Keratinocyte (primary cell): ENCODE measurements at regions not wholly inside any gene's neighbourhood (a gene's known extent, or its start where the extent isn't known, plus 50 kb on each side); places are given as distances from the start of the nearest gene placed in this dataset.
A peak's percentile ranks its signal among the peaks of the same experiment; 100 is the strongest.

Experiments used
- DNase-seq: peaks from one replicate; pipeline ENCODE4 v3.0.0-alpha.2; 2011; ENCODE audit warnings: low read depth, missing footprints, low spot score
- FAIRE-seq: peaks from 2 replicates; lab custom pipeline; 2011; peaks lifted over from hg19 to GRCh38; lab: Jason Lieb, UNC
- H2AFZ ChIP-seq: 2 replicates; pipeline ENCODE4 v1.6.0; 2012; ENCODE audit warnings: low read length, control low read depth, inconsistent platforms; ENCODE audit not compliant: control insufficient read depth
- H3K27ac ChIP-seq: 2 replicates; pipeline ENCODE4 v1.5.1; 2011; ENCODE audit warnings: low read length; ENCODE audit not compliant: control insufficient read depth, insufficient read depth
- H3K27me3 ChIP-seq: 3 replicates; pipeline ENCODE4 v1.6.0; 2011; ENCODE audit warnings: low read length; ENCODE audit not compliant: control insufficient read depth, insufficient read depth; ENCODE audit errors: extremely low read depth
- H3K36me3 ChIP-seq, 2 experiments: 2 replicates in 1 of 2; 3 replicates in 1 of 2; pipeline ENCODE4 v1.5.1; 2011; ENCODE audit warnings: low read length in 2 of 2, mild to moderate bottlenecking in 1 of 2; ENCODE audit not compliant: control insufficient read depth in 2 of 2, insufficient read depth in 2 of 2; ENCODE audit errors: extremely low read depth in 1 of 2
- H3K4me1 ChIP-seq: 3 replicates; pipeline ENCODE4 v1.5.1; 2011; ENCODE audit warnings: low read length; ENCODE audit not compliant: control insufficient read depth, insufficient read depth; ENCODE audit errors: extremely low read depth
- H3K4me2 ChIP-seq: 3 replicates; pipeline ENCODE4 v1.6.0; 2011; ENCODE audit warnings: low read depth, low read length; ENCODE audit not compliant: control insufficient read depth, insufficient read depth; ENCODE audit errors: extremely low read depth
- H3K4me3 ChIP-seq, 3 experiments: fragments of 200-600 bp in 1 of 3; sonication (generic) in 1 of 3; 2 replicates in 2 of 3; 3 replicates in 1 of 3; pipeline ENCODE4 v1.5.1; 2011 to 2016; ENCODE audit warnings: low read length in 3 of 3, mild to moderate bottlenecking in 3 of 3, control low read depth in 2 of 3, inconsistent platforms in 1 of 3, low read depth in 1 of 3, mixed read lengths in 1 of 3, mixed run types in 1 of 3, moderate library complexity in 1 of 3; ENCODE audit not compliant: control insufficient read depth in 2 of 3, insufficient read depth in 2 of 3; ENCODE audit errors: extremely low read depth in 1 of 3
- H3K79me2 ChIP-seq: 2 replicates; pipeline ENCODE4 v1.6.0; 2012; ENCODE audit warnings: low read length; ENCODE audit not compliant: control insufficient read depth, insufficient read depth
- H3K9ac ChIP-seq: 3 replicates; pipeline ENCODE4 v1.6.0; 2011; ENCODE audit warnings: low read length; ENCODE audit not compliant: control insufficient read depth, insufficient read depth; ENCODE audit errors: extremely low read depth
- H3K9me1 ChIP-seq: 3 replicates; pipeline ENCODE4 v1.6.0; 2011; ENCODE audit warnings: low read length; ENCODE audit not compliant: control insufficient read depth, insufficient read depth; ENCODE audit errors: extremely low read depth
- H3K9me3 ChIP-seq: 2 replicates; pipeline ENCODE4 v1.5.1; 2012; ENCODE audit warnings: low read depth, low read length; ENCODE audit not compliant: control insufficient read depth
- H4K20me1 ChIP-seq: 3 replicates; pipeline ENCODE4 v1.6.0; 2011; ENCODE audit warnings: low read length; ENCODE audit not compliant: control insufficient read depth, insufficient read depth; ENCODE audit errors: extremely low read depth
- CTCF ChIP-seq, 3 experiments: IDR thresholded peaks in 1 of 3; conservative IDR thresholded peaks in 1 of 3; optimal IDR thresholded peaks in 1 of 3; 2 replicates in 2 of 3; 3 replicates in 1 of 3; pipeline versions ENCODE3 to v1.5.1; 2011; ENCODE audit warnings: low read length in 3 of 3, mild to moderate bottlenecking in 3 of 3, moderate library complexity in 2 of 3, control low read depth in 1 of 3, inconsistent platforms in 1 of 3; ENCODE audit not compliant: insufficient read depth in 2 of 3; ENCODE audit errors: extremely low read depth in 1 of 3
- EZH2 ChIP-seq: IDR thresholded peaks from one replicate; pipeline ENCODE4 v1.6.1; 2012; ENCODE audit warnings: inconsistent platforms, mild to moderate bottlenecking, low read length, moderate library complexity
- dilution Hi-C: fragments of 300-500 bp; cut with MboI; formaldehyde crosslinking; loops from one replicate; pipeline ENCODE4 v1.7.0; 2020; ENCODE audit warnings: low sequenced_read_pairs; ENCODE audit not compliant: extremely low pct_ligation_motif_present

- no peaks in the 10 kb centered on the region for H3K9me1 ChIP-seq
- dilution Hi-C loops: loop anchor here (25.0 kb wide), 1 partner anchor 137 kb away; no protein-coding TSS in a partner anchor
- no peaks in the 10 kb centered on the region for H4K20me1 ChIP-seq
- no peaks in the 10 kb centered on the region for H3K4me1 ChIP-seq
- no peaks in the 10 kb centered on the region for H3K79me2 ChIP-seq
- no peak overlapping the region for H3K9ac ChIP-seq
- no peak overlapping the region for H3K4me3 ChIP-seq
- H3K27me3 ChIP-seq: no peaks in the 10 kb centered on the region
- no peak for FAIRE-seq
- DNase-seq: no peak
- H3K9me3 ChIP-seq: no peaks in the 10 kb centered on the region
- no peak overlapping the region for H3K27ac ChIP-seq
- H2AFZ ChIP-seq: no peak overlapping the region
- peak in 1 of 3 experiments; percentile 69 for TF ChIP-seq CTCF (optimal IDR thresholded peaks at IDR 0.05 in 1 of 3, IDR thresholded peaks at IDR 0.05 in 1 of 3, conservative IDR thresholded peaks at IDR 0.05 in 1 of 3; ENCODE audit: extremely low read depth in 1 of 3, insufficient read depth in 2 of 3, low read length in 3 of 3)
- TF ChIP-seq EZH2: no peak
- no peaks in the 10 kb centered on the region for H3K36me3 ChIP-seq
- no peak overlapping the region for H3K4me2 ChIP-seq
These were observed 56.4 kb upstream of the LRRC30 start for GRCh38 chr18:7174344-7175095.

DNA sequence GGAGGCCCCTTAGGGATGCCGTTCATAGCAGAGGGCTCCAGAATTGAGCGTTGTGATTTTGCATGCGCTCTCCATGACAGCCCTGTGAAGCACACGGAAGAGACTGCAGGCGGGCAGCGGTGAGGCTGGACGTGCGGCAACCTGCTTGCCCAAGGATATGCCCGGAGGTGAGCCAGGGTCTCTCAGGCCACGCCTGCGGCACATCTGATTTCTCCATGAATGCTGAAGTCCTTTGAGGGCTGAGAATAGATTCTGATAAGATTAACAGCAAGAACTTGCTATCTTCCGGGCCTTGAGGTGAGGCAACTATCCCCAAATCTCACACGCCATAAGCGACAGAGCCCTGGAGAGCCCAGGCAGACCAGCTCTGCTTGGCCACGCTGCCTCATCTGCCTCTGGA lies 55.6 kb upstream of the LAMA1 start:
- Histone ChIP-seq H2AFZ (no peak overlapping the region), H3K4me3 (no peak overlapping the region), H3K36me3 (no peaks in the 10 kb centered on the region), H3K9ac (no peak overlapping the region), H3K79me2 (no peaks in the 10 kb centered on the region), H3K9me1 (no peaks in the 10 kb centered on the region), H3K4me1 (no peaks in the 10 kb centered on the region), H3K4me2 (no peak overlapping the region), H3K9me3 (no peaks in the 10 kb centered on the region), H3K27me3 (no peaks in the 10 kb centered on the region), H3K27ac (no peak overlapping the region), H4K20me1 (no peaks in the 10 kb centered on the region)
- dilution Hi-C loops: no loop called here
- FAIRE-seq (no peak), DNase-seq (no peak)
- no peak for TF ChIP-seq CTCF (optimal IDR thresholded peaks at IDR 0.05 in 1 of 3, IDR thresholded peaks at IDR 0.05 in 1 of 3, conservative IDR thresholded peaks at IDR 0.05 in 1 of 3; ENCODE audit: extremely low read depth in 1 of 3, insufficient read depth in 2 of 3, low read length in 3 of 3)
